HG02981 (cell line): ENCODE measurements at regions not wholly inside any gene's neighbourhood (a gene's known extent, or its start where the extent isn't known, plus 50 kb on each side); places are given as distances from the start of the nearest gene placed in this dataset.
"Not testable (repeated sequence)": the region's sequence is repeated elsewhere in the genome, so short reads cannot be mapped to it uniquely, and the experiment has no call there.

Source experiments
- ATAC-seq: cut with Tn5 transposase; IDR thresholded peaks from one replicate; pipeline ENCODE4 v1.9.1; 2021; ENCODE audit warnings: mild to moderate bottlenecking, moderate library complexity; ENCODE audit not compliant: unreplicated experiment

- no peak for ATAC-seq
These were observed 99.6 kb upstream of the RGS1 start for GRCh38 chr1:192475970-192476369.

- peak; percentile 93 for ATAC-seq
These were observed 98.7 kb upstream of the RGS1 start for GRCh38 chr1:192476802-192477298.

GRCh38 chr1:192477630-192478029 lies 97.9 kb upstream of the RGS1 start:
- peak; percentile 45 for ATAC-seq

GRCh38 chr1:192485692-192486436 lies 89.7 kb upstream of the RGS1 start:
- ATAC-seq = no peak

GRCh38 chr1:192488058-192488457 lies 87.5 kb upstream of the RGS1 start:
- no peak for ATAC-seq

- no peak for ATAC-seq
These were observed 86.5 kb upstream of the RGS1 start for GRCh38 chr1:192489047-192489446.

- peak; percentile 89 for ATAC-seq
These were observed 85.8 kb upstream of the RGS1 start for GRCh38 chr1:192489748-192490147.

- ATAC-seq = no peak
These were observed 83.6 kb upstream of the RGS1 start for GRCh38 chr1:192491804-192492554.

- no peak for ATAC-seq
These were observed 82.0 kb upstream of the RGS1 start for GRCh38 chr1:192493584-192493983.

- no peak for ATAC-seq
These were observed 79.1 kb upstream of the RGS1 start for GRCh38 chr1:192496369-192497056.

GRCh38 chr1:192497214-192497794 lies 78.3 kb upstream of the RGS1 start:
- no peak for ATAC-seq

- ATAC-seq = not testable (repeated sequence)
These were observed 77.5 kb upstream of the RGS1 start for GRCh38 chr1:192498092-192498491.

GRCh38 chr1:192499061-192499581 lies 76.5 kb upstream of the RGS1 start:
- not testable (repeated sequence) for ATAC-seq

GRCh38 chr1:192500541-192500940 lies 75.0 kb upstream of the RGS1 start:
- not testable (repeated sequence) for ATAC-seq

- peak; percentile 98 for ATAC-seq
These were observed 68.8 kb upstream of the RGS1 start for GRCh38 chr1:192506741-192507155.

GRCh38 chr1:192512426-192513162 lies 63.0 kb upstream of the RGS1 start:
- ATAC-seq = peak; percentile 16

GRCh38 chr1:192513196-192513595 lies 62.4 kb upstream of the RGS1 start:
- ATAC-seq = no peak

GRCh38 chr1:192513697-192514096 lies 61.9 kb upstream of the RGS1 start:
- ATAC-seq = no peak

GRCh38 chr1:192516776-192517297 lies 58.7 kb upstream of the RGS1 start:
- ATAC-seq = peak; percentile 96
